ENCODE measurements at regions not wholly inside any gene's neighbourhood (a gene's known extent, or its start where the extent isn't known, plus 50 kb on each side); places are given as distances from the start of the nearest gene placed in this dataset.

- WGBS, 2 donors = 54 to 66% methylated on average over 6 of the region's 6 CpGs
- intact Hi-C loops (cut with DNase I) = no loop called here
- Histone ChIP-seq H3K27ac (peak overlapping the region in 2 of 3 donors; percentile 26 to 51), H3K27me3 (no peaks in the 10 kb centered on the region), H3K4me1 (peaks cover 5 to 19% of the 10 kb centered on the region in 2 donors), H3K36me3 (no peaks in the 10 kb centered on the region), H3K4me3 (replicated peaks in 1 of 3) (no peak overlapping the region), H3K9me3 (no peaks in the 10 kb centered on the region)
- DNase-seq = no peak
- no peak for TF ChIP-seq CTCF (IDR thresholded peaks at IDR 0.05)
- TF ChIP-seq POLR2A (IDR thresholded peaks at IDR 0.05) = no peak
These were observed 93.6 kb downstream of the ARF6 start for GRCh38 chr14:49986343-49987014.

GRCh38 chr14:49988080-49988990 is 95.5 kb downstream of the ARF6 start:
- H3K9me3 ChIP-seq = no peaks in the 10 kb centered on the region
- no peaks in the 10 kb centered on the region for H3K27me3 ChIP-seq
- WGBS, 2 donors = 87 to 89% methylated on average over 9 of the region's 9 CpGs
- TF ChIP-seq POLR2A (IDR thresholded peaks at IDR 0.05) (no peak), CTCF (IDR thresholded peaks at IDR 0.05) (no peak)
- no peak overlapping the region for H3K4me3 ChIP-seq (replicated peaks in 1 of 3)
- H3K27ac ChIP-seq = no peak overlapping the region
- no peaks in the 10 kb centered on the region for H3K36me3 ChIP-seq
- peaks cover 0 to 10% of the 10 kb centered on the region in 2 donors for H3K4me1 ChIP-seq
- no peak for DNase-seq
- intact Hi-C loops (cut with DNase I) = no loop called here

- H3K4me3 ChIP-seq (replicated peaks in 1 of 3) = no peak overlapping the region
- DNase-seq = no peak
- H3K27ac ChIP-seq = no peak overlapping the region
- TF ChIP-seq POLR2A (IDR thresholded peaks at IDR 0.05) = no peak
- no peak for TF ChIP-seq CTCF (IDR thresholded peaks at IDR 0.05)
- 97 to 98% methylated on average over 2 of the region's 2 CpGs for WGBS, 2 donors
- H3K36me3 ChIP-seq = no peaks in the 10 kb centered on the region
- H3K4me1 ChIP-seq = peaks cover 0 to 10% of the 10 kb centered on the region in 2 donors
- H3K27me3 ChIP-seq = no peaks in the 10 kb centered on the region
- intact Hi-C loops (cut with DNase I) = no loop called here
- H3K9me3 ChIP-seq = no peaks in the 10 kb centered on the region
These were observed 97.1 kb downstream of the ARF6 start for GRCh38 chr14:49989966-49990365.

- intact Hi-C loops (cut with DNase I) = no loop called here
These were observed 98.6 kb downstream of the ARF6 start for GRCh38 chr14:49991491-49991890.

More at GRCh38 chr14:49991491-49991890, 98.6 kb downstream of the ARF6 start:
- H3K27ac ChIP-seq = no peak overlapping the region
- 93 to 97% methylated on average over 4 of the region's 4 CpGs for WGBS, 2 donors
- no peaks in the 10 kb centered on the region for H3K9me3 ChIP-seq
- DNase-seq = no peak
- no peaks in the 10 kb centered on the region for H3K27me3 ChIP-seq
- H3K36me3 ChIP-seq = no peaks in the 10 kb centered on the region
- no peak overlapping the region for H3K4me3 ChIP-seq (replicated peaks in 1 of 3)
- peaks cover 0 to 7% of the 10 kb centered on the region in 2 donors for H3K4me1 ChIP-seq
- no peak for TF ChIP-seq POLR2A (IDR thresholded peaks at IDR 0.05)
- no peak for TF ChIP-seq CTCF (IDR thresholded peaks at IDR 0.05)
